WERI-Rb-1 (cell line): ENCODE measurements at regions not wholly inside any gene's neighbourhood (a gene's known extent, or its start where the extent isn't known, plus 50 kb on each side); places are given as distances from the start of the nearest gene placed in this dataset.
"Not testable (repeated sequence)": the region's sequence is repeated elsewhere in the genome, so short reads cannot be mapped to it uniquely, and the experiment has no call there.

ENCODE experiments used
- DNase-seq: peaks from one replicate; pipeline ENCODE4 v3.0.0-alpha.2; 2020
- H3K27ac ChIP-seq: fragments of 250-450 bp; sonication (Bioruptor Pico); 2 replicates; pipeline ENCODE4 v1.5.1; 2020; ENCODE audit warnings: mild to moderate bottlenecking, moderate library complexity
- H3K27me3 ChIP-seq: fragments of 250-450 bp; sonication (Bioruptor Pico); 2 replicates; pipeline ENCODE4 v1.5.1; 2021; ENCODE audit warnings: mild to moderate bottlenecking, low read depth, moderate library complexity; ENCODE audit not compliant: insufficient read depth, severe bottlenecking
- H3K36me3 ChIP-seq: fragments of 250-450 bp; sonication (Bioruptor Pico); 2 replicates; pipeline ENCODE4 v1.5.1; 2020; ENCODE audit warnings: mild to moderate bottlenecking, moderate library complexity
- H3K4me3 ChIP-seq: 2 replicates; pipeline ENCODE4 v1.5.1; 2011; ENCODE audit warnings: low read depth, mild to moderate bottlenecking, control low read depth, low read length
- H3K9me3 ChIP-seq: fragments of 250-450 bp; sonication (Bioruptor Pico); 2 replicates; pipeline ENCODE4 v1.5.1; 2021; ENCODE audit warnings: mild to moderate bottlenecking, moderate library complexity; ENCODE audit not compliant: severe bottlenecking
- CTCF ChIP-seq: IDR thresholded peaks from 2 replicates; pipeline ENCODE4 v1.5.1; 2011; ENCODE audit warnings: low read depth, mild to moderate bottlenecking, control low read depth, inconsistent platforms, low read length

GRCh38 chr2:56811401-56811800, 627.6 kb downstream of the CCDC85A start:
- DNase-seq, result no peak
- Histone ChIP-seq H3K27me3 (peaks cover 6% of the 10 kb centered on the region), H3K27ac (no peak overlapping the region), H3K36me3 (no peaks in the 10 kb centered on the region), H3K4me3 (no peak overlapping the region), H3K9me3 (no peaks in the 10 kb centered on the region)
- TF ChIP-seq CTCF, result no peak

GRCh38 chr2:56812432-56812831, 628.6 kb downstream of the CCDC85A start:
- DNase-seq, result no peak
- no peak for TF ChIP-seq CTCF
- Histone ChIP-seq H3K27me3 (peaks cover 6% of the 10 kb centered on the region), H3K27ac (no peak overlapping the region), H3K36me3 (no peaks in the 10 kb centered on the region), H3K4me3 (no peak overlapping the region), H3K9me3 (no peaks in the 10 kb centered on the region)

GRCh38 chr2:56813490-56813889, 629.7 kb downstream of the CCDC85A start:
- no peaks in the 10 kb centered on the region for H3K36me3 ChIP-seq
- peaks cover 6% of the 10 kb centered on the region for H3K27me3 ChIP-seq
- DNase-seq, result no peak
- H3K4me3 ChIP-seq, result no peak overlapping the region
- no peak overlapping the region for H3K27ac ChIP-seq
- TF ChIP-seq CTCF, result no peak
- H3K9me3 ChIP-seq, result no peaks in the 10 kb centered on the region

GRCh38 chr2:56816666-56817065, 632.9 kb downstream of the CCDC85A start:
- no peaks in the 10 kb centered on the region for H3K36me3 ChIP-seq
- no peak for TF ChIP-seq CTCF
- H3K4me3 ChIP-seq, result no peak overlapping the region
- H3K9me3 ChIP-seq, result peaks cover 5% of the 10 kb centered on the region
- no peak overlapping the region for H3K27ac ChIP-seq
- H3K27me3 ChIP-seq, result peaks cover 7% of the 10 kb centered on the region
- no peak for DNase-seq

GRCh38 chr2:56831780-56832179, 648.0 kb downstream of the CCDC85A start:
- no peak overlapping the region for H3K4me3 ChIP-seq
- H3K27me3 ChIP-seq, result no peaks in the 10 kb centered on the region
- no peaks in the 10 kb centered on the region for H3K9me3 ChIP-seq
- H3K27ac ChIP-seq, result no peak overlapping the region
- TF ChIP-seq CTCF, result no peak
- DNase-seq, result no peak
- no peaks in the 10 kb centered on the region for H3K36me3 ChIP-seq

GRCh38 chr2:56834686-56835085, 650.9 kb downstream of the CCDC85A start:
- no peak for TF ChIP-seq CTCF
- no peak overlapping the region for H3K27ac ChIP-seq
- no peaks in the 10 kb centered on the region for H3K36me3 ChIP-seq
- DNase-seq, result no peak
- H3K4me3 ChIP-seq, result no peak overlapping the region
- no peaks in the 10 kb centered on the region for H3K9me3 ChIP-seq
- H3K27me3 ChIP-seq, result no peaks in the 10 kb centered on the region

GRCh38 chr2:56840009-56840408, 656.2 kb downstream of the CCDC85A start:
- DNase-seq, H3K27ac ChIP-seq, H3K4me3 ChIP-seq, H3K36me3 ChIP-seq, H3K9me3 ChIP-seq, H3K27me3 ChIP-seq: not testable (repeated sequence)
